HepG2 (cell line): ENCODE measurements at regions not wholly inside any gene's neighbourhood (a gene's known extent, or its start where the extent isn't known, plus 50 kb on each side); places are given as distances from the start of the nearest gene placed in this dataset.

ENCODE experiments used
- ATAC-seq: fragments of 200-7000 bp; cut with Tn5 transposase; 3 replicates; pipeline ENCODE4 v1.9.1; 2020; ENCODE audit warnings: mild to moderate bottlenecking, moderate library complexity
- BruUV-seq: library from RNA; stranded (reverse); fragments of 400-500 nt; replicated peaks from 2 replicates; lab custom pipeline; 2021; lab: Mats Ljungman, UMichigan
- CTCF ChIA-PET: fragments of 300-600 bp; formaldehyde crosslinking; extraction: SDS; loops from one replicate; lab custom pipeline; 2021; ENCODE audit warnings: low total read pairs, inconsistent platforms, low intra/inter-chr PET ratio; lab: Yijun Ruan, JAX
- POLR2A ChIA-PET: fragments of 350-600 bp; sonication (Branson Sonifier 250); formaldehyde crosslinking; loops from one replicate; lab custom pipeline; 2020; ENCODE audit warnings: antibody characterized with exemption, inconsistent platforms; lab: Yijun Ruan, JAX
- DNase-seq: peaks from one replicate; pipeline ENCODE4 v3.0.0-alpha.2; 2015; ENCODE audit warnings: low spot score
- FAIRE-seq: peaks from 3 replicates; lab custom pipeline; 2011; peaks lifted over from hg19 to GRCh38; lab: Jason Lieb, UNC
- H2AFZ ChIP-seq: one replicate; pipeline ENCODE4 v1.6.1; 2011; ENCODE audit warnings: low read length, inconsistent platforms
- H3K27ac ChIP-seq: fragments of 300-600 bp; 3 replicates; pipeline ENCODE4 v1.8.0; 2011; ENCODE audit warnings: mixed run types, mild to moderate bottlenecking, mixed read lengths, low read length, inconsistent platforms; ENCODE audit not compliant: insufficient read depth; ENCODE audit errors: extremely low read length
- H3K27me3 ChIP-seq, 2 experiments: fragments of 200-600 bp in 1 of 2; 2 replicates in 1 of 2; 3 replicates in 1 of 2; pipeline versions ENCODE4 v1.6.0 to v1.8.0; 2011; ENCODE audit warnings: low read length in 2 of 2, mild to moderate bottlenecking in 2 of 2, moderate library complexity in 2 of 2, inconsistent platforms in 1 of 2; ENCODE audit not compliant: insufficient read depth in 2 of 2, control insufficient read depth in 1 of 2
- H3K36me3 ChIP-seq, 2 experiments: fragments of 200-600 bp in 1 of 2; replicated peaks in 1 of 2; 2 replicates in 1 of 2; 3 replicates in 1 of 2; pipeline versions ENCODE4 v1.5.1 to v1.8.0; 2011; ENCODE audit warnings: low read length in 2 of 2, inconsistent platforms in 1 of 2; ENCODE audit not compliant: insufficient read depth in 2 of 2, control insufficient read depth in 1 of 2
- H3K4me1 ChIP-seq: 2 replicates; pipeline ENCODE4 v1.5.1; 2012; ENCODE audit warnings: low read length, inconsistent platforms; ENCODE audit not compliant: insufficient read depth
- H3K4me2 ChIP-seq: 2 replicates; pipeline ENCODE4 v1.6.0; 2011; ENCODE audit warnings: low read depth, low read length, inconsistent platforms
- H3K4me3 ChIP-seq, 3 experiments: fragments of 200-600 bp in 1 of 3; sonication (generic), shearing (Covaris generic) in 1 of 3; replicated peaks in 1 of 3; 2 replicates each; pipeline ENCODE4 v1.5.1; 2011 to 2016; ENCODE audit warnings: low read length in 3 of 3, inconsistent platforms in 2 of 3, low read depth in 2 of 3, mild to moderate bottlenecking in 2 of 3, control low read depth in 1 of 3, mixed read lengths in 1 of 3; ENCODE audit not compliant: insufficient read depth in 1 of 3
- H3K79me2 ChIP-seq: one replicate; pipeline ENCODE4 v1.6.1; 2011; ENCODE audit warnings: low read length, inconsistent platforms; ENCODE audit not compliant: insufficient read depth
- H3K9ac ChIP-seq: 2 replicates; pipeline ENCODE4 v1.6.0; 2011; ENCODE audit warnings: mild to moderate bottlenecking, low read depth, low read length, inconsistent platforms; ENCODE audit not compliant: insufficient read depth
- H3K9me3 ChIP-seq: 2 replicates; pipeline ENCODE4 v1.5.1; 2012; ENCODE audit warnings: mild to moderate bottlenecking, low read length
- H4K20me1 ChIP-seq: 2 replicates; pipeline ENCODE4 v1.6.0; 2011; ENCODE audit warnings: inconsistent platforms, mild to moderate bottlenecking, low read length, moderate library complexity; ENCODE audit not compliant: insufficient read depth
- BRD4 ChIP-seq: sonication (generic); formaldehyde crosslinking; IDR thresholded peaks from 2 replicates; pipeline ENCODE4 v1.4.0; 2020; ENCODE audit warnings: missing genetic modification reagents
- CBFB ChIP-seq: sonication (generic); formaldehyde crosslinking; IDR thresholded peaks from 2 replicates; pipeline ENCODE4 v1.4.0; 2020; ENCODE audit warnings: missing genetic modification reagents
- GATAD2A ChIP-seq: IDR thresholded peaks from 2 replicates; pipeline ENCODE4 v1.6.1; 2016
- GLI4 ChIP-seq: sonication (generic); formaldehyde crosslinking; IDR thresholded peaks from 2 replicates; pipeline ENCODE4 v1.5.1; 2020; ENCODE audit warnings: missing genetic modification reagents, mild to moderate bottlenecking, moderate library complexity, borderline replicate concordance
- NFKBIZ ChIP-seq: IDR thresholded peaks from 2 replicates; pipeline ENCODE4 v1.6.1; 2018; ENCODE audit warnings: missing genetic modification reagents, missing compliant biosample characterization
- SOX13 ChIP-seq, 3 experiments: fragments of 450-650 bp in 1 of 3; sonication (generic) in 1 of 3; formaldehyde crosslinking in 1 of 3; IDR thresholded peaks in 2 of 3; conservative IDR thresholded peaks in 1 of 3; 2 replicates each; pipeline versions ENCODE4 v1.5.0 to v1.6.1; 2016 to 2020; ENCODE audit warnings: antibody characterized with exemption in 1 of 3, mild to moderate bottlenecking in 1 of 3, missing compliant biosample characterization in 1 of 3, missing genetic modification reagents in 1 of 3, moderate library complexity in 1 of 3
- TAF15 ChIP-seq: fragments of 200-400 bp; formaldehyde crosslinking; IDR thresholded peaks from one replicate; pipeline ENCODE4 v1.6.1; 2018; ENCODE audit warnings: mild to moderate bottlenecking, low read depth, low read length; ENCODE audit not compliant: poor library complexity, severe bottlenecking
- ZNF20 ChIP-seq: sonication (generic); formaldehyde crosslinking; IDR thresholded peaks from 2 replicates; pipeline ENCODE4 v1.4.0; 2020; ENCODE audit warnings: mild to moderate bottlenecking, moderate library complexity, missing genetic modification reagents
- ZNF703 ChIP-seq: sonication (generic); formaldehyde crosslinking; IDR thresholded peaks from 2 replicates; pipeline ENCODE4 v1.5.1; 2020; ENCODE audit warnings: missing genetic modification reagents, mild to moderate bottlenecking, moderate library complexity, borderline replicate concordance
- WGBS: methylation state at CpG from one replicate; pipeline ENCODE4 v1.1.6; 2017; ENCODE audit warnings: low lambda C conversion rate; 5-methylcytosine and 5-hydroxymethylcytosine counted together
- in situ Hi-C: cut with HindIII; loops from 2 replicates; pipeline ENCODE4 v1.10.0; 2017; ENCODE audit warnings: low pct_unique_long_range_greater_than_20kb; ENCODE audit not compliant: extremely low pct_ligation_motif_present
- intact Hi-C: fragments of 100-400 bp; cut with micrococcal nuclease; formaldehyde crosslinking; loops from one replicate; pipeline ENCODE4 v1.10.0; 2022; ENCODE audit not compliant: unreplicated experiment
- TF ChIP-seq, protein P1 (sequence below): sonication (generic); formaldehyde crosslinking; IDR thresholded peaks from 2 replicates; pipeline ENCODE4 v1.4.0; 2020; ENCODE audit warnings: low read depth, mild to moderate bottlenecking, missing genetic modification reagents

DNA sequence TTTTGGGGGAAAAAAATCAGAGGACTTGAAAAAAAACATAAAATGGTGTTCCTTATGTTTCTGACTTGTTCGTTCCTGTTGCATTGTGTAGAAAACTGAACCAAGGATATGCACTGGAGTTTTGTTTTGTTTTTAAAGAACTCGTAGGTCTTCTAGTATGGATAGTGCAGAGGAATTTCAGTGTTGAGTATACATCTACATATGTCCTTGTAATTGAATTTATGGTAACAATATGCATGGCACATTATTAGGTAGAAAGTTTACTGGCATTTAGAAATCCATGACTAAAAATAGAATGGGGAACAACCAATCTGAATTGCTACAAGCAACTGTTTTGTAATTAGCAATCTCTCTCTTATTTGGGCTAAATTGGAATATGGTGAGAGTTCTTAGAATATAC lies 188.3 kb upstream of the ZRANB2 start:
- 3% methylated on average over 2 of the region's 2 CpGs for WGBS
- ChIA-PET POLR2A (no interaction called here), CTCF (no interaction called here)
- DNase-seq (no peak), ATAC-seq (no peak), FAIRE-seq (no peak)
- Histone ChIP-seq H3K9ac (no peak overlapping the region), H2AFZ (no peak overlapping the region), H3K4me3 (no peak overlapping the region), H3K9me3 (peaks cover 54% of the 10 kb centered on the region), H3K79me2 (no peaks in the 10 kb centered on the region), H3K4me2 (no peak overlapping the region), H3K36me3 (no peaks in the 10 kb centered on the region), H3K27me3 (no peaks in the 10 kb centered on the region), H3K4me1 (no peaks in the 10 kb centered on the region), H4K20me1 (no peaks in the 10 kb centered on the region), H3K27ac (no peak overlapping the region)
- no TSS peak for BruUV-seq
- TF ChIP-seq BRD4: no peak
- no peak for TF ChIP-seq ZNF20 (CRISPR knock-in tag)
- no peak for TF ChIP-seq GATAD2A (CRISPR knock-in tag)
- TF ChIP-seq, protein P1, sequence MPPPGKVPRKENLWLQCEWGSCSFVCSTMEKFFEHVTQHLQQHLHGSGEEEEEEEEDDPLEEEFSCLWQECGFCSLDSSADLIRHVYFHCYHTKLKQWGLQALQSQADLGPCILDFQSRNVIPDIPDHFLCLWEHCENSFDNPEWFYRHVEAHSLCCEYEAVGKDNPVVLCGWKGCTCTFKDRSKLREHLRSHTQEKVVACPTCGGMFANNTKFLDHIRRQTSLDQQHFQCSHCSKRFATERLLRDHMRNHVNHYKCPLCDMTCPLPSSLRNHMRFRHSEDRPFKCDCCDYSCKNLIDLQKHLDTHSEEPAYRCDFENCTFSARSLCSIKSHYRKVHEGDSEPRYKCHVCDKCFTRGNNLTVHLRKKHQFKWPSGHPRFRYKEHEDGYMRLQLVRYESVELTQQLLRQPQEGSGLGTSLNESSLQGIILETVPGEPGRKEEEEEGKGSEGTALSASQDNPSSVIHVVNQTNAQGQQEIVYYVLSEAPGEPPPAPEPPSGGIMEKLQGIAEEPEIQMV: no peak
- no peak for TF ChIP-seq NFKBIZ (CRISPR knock-in tag)
- in situ Hi-C loops: no loop called here
- intact Hi-C loops: no loop called here

DNA sequence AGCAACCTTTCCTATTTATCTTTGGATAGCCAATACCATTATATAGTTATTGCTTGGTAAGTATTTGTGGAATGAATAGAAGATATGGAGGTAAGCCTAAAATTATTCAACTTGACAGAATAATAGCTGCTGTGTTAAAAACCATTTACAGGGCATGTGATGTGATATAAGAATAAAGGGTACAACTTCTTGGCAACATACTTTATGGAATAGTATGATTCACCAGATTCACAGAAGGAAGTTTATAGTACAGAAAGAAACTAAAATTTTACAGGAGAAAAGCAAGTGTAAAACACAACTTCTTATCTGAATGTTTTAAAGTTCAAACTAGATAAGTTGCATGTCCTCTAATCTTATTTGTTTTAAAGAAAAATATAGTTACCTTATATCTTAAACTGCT lies 186.4 kb upstream of the ZRANB2 start:
- no TSS peak for BruUV-seq
- POLR2A ChIA-PET: no interaction called here

More for the DNA sequence above, 186.4 kb upstream of the ZRANB2 start:
- H3K36me3 ChIP-seq: no peaks in the 10 kb centered on the region
- CTCF ChIA-PET: no interaction called here
- intact Hi-C loops: no loop called here
- H3K4me1 ChIP-seq: no peaks in the 10 kb centered on the region
- H2AFZ ChIP-seq: no peak overlapping the region
- TF ChIP-seq SOX13 (IDR thresholded peaks at IDR 0.05): no peak
- TF ChIP-seq SOX13 (CRISPR knock-in tag; conservative IDR thresholded peaks at IDR 0.05 in 1 of 2, IDR thresholded peaks at IDR 0.05 in 1 of 2): no peak
- TF ChIP-seq TAF15: no peak
- TF ChIP-seq GLI4 (CRISPR knock-in tag): no peak
- no peak for TF ChIP-seq ZNF703 (CRISPR knock-in tag)
- TF ChIP-seq CBFB (CRISPR knock-in tag): no peak
- TF ChIP-seq, all 625 proteins: peak for 0
- FAIRE-seq (no peak), ATAC-seq (no peak), DNase-seq (no peak)
- peaks cover 50% of the 10 kb centered on the region for H3K9me3 ChIP-seq
- no peaks in the 10 kb centered on the region for H3K79me2 ChIP-seq
- no peak overlapping the region for H3K4me2 ChIP-seq
- no peak overlapping the region for H3K9ac ChIP-seq
- H3K27ac ChIP-seq: no peak overlapping the region
- H3K27me3 ChIP-seq: no peaks in the 10 kb centered on the region
- in situ Hi-C loops: no loop called here
- H4K20me1 ChIP-seq: no peaks in the 10 kb centered on the region
- H3K4me3 ChIP-seq: no peak overlapping the region
